ENCODE measurements at regions not wholly inside any gene's neighbourhood (a gene's known extent, or its start where the extent isn't known, plus 50 kb on each side); places are given as distances from the start of the nearest gene placed in this dataset.
"Not testable (repeated sequence)": the region's sequence is repeated elsewhere in the genome, so short reads cannot be mapped to it uniquely, and the experiment has no call there.

DNA sequence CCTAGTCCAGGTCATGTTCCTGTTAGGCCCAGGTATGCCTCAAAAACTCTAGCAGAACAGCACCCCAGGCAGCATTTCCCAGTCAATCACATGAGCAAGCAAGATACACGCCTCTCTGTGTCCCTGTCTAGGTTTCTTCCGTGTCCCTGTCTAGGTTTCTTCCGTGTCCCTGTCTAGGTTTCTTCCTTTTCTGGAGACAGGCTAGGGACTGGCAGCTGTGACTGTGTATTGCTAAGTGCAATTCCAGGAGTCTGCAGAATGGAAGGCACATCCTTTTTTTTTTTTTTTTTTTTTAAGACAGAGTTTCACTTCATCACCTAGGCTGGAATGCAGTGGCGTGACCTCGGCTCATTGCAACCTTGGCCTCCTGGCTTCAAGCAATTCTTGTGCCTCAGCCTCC lies 77.6 kb downstream of the SETD4 start:
- in situ Hi-C loops (cut with HindIII; ENCODE audit: low pct_unique_long_range_greater_than_20kb, low sequenced_read_pairs), result no loop called here
- no peak for TF ChIP-seq JUND (IDR thresholded peaks at IDR 0.05; ENCODE audit: low read depth)
- no peak for DNase-seq (ENCODE audit: low read depth in 1 of 2, low spot score in 1 of 2)

- no peak for TF ChIP-seq JUND (IDR thresholded peaks at IDR 0.05; ENCODE audit: low read depth)
- DNase-seq (ENCODE audit: low read depth in 1 of 2, low spot score in 1 of 2), result peak in 1 of 2 experiments; percentile 26
- in situ Hi-C loops (cut with HindIII; ENCODE audit: low pct_unique_long_range_greater_than_20kb, low sequenced_read_pairs), result no loop called here
Measured at GRCh38 chr21:35981514-35982070, 78.7 kb downstream of the SETD4 start.

DNA sequence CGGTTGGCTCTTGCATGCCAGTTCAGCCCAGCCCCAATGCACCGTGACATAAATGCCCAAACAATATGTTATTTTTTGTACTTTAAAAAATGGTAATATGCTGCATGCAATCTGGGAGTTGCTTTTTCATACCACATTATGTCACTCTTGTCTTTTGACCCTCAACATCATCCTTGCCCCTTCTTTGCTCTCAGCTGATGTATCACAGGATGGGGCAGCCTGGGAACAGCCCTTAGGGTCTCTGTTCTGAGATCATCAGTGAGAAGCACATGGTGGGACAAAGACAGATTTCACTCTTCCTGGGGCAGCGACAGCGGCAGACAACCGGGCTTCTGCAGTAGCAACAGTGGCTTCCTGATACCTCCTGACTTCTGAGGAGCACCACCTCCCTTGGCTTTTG lies 79.5 kb downstream of the SETD4 start:
- DNase-seq (ENCODE audit: low read depth in 1 of 2, low spot score in 1 of 2), result no peak
- in situ Hi-C loops (cut with HindIII; ENCODE audit: low pct_unique_long_range_greater_than_20kb, low sequenced_read_pairs), result no loop called here
- no peak for TF ChIP-seq JUND (IDR thresholded peaks at IDR 0.05; ENCODE audit: low read depth)

- in situ Hi-C loops (cut with HindIII; ENCODE audit: low pct_unique_long_range_greater_than_20kb, low sequenced_read_pairs); DNase-seq (ENCODE audit: low read depth in 1 of 2, low spot score in 1 of 2): not testable (repeated sequence)
Measured at GRCh38 chr21:35977860-35978259, 82.5 kb downstream of the SETD4 start.

GRCh38 chr21:35976929-35977328 lies 83.4 kb downstream of the SETD4 start:
- DNase-seq (ENCODE audit: low read depth in 1 of 2, low spot score in 1 of 2), result no peak
- TF ChIP-seq JUND (IDR thresholded peaks at IDR 0.05; ENCODE audit: low read depth), result no peak
- in situ Hi-C loops (cut with HindIII; ENCODE audit: low pct_unique_long_range_greater_than_20kb, low sequenced_read_pairs), result no loop called here

GRCh38 chr21:35976481-35976880 lies 83.8 kb downstream of the SETD4 start:
- in situ Hi-C loops (cut with HindIII; ENCODE audit: low pct_unique_long_range_greater_than_20kb, low sequenced_read_pairs), result no loop called here
- no peak for DNase-seq (ENCODE audit: low read depth in 1 of 2, low spot score in 1 of 2)
- TF ChIP-seq JUND (IDR thresholded peaks at IDR 0.05; ENCODE audit: low read depth), result no peak

DNA sequence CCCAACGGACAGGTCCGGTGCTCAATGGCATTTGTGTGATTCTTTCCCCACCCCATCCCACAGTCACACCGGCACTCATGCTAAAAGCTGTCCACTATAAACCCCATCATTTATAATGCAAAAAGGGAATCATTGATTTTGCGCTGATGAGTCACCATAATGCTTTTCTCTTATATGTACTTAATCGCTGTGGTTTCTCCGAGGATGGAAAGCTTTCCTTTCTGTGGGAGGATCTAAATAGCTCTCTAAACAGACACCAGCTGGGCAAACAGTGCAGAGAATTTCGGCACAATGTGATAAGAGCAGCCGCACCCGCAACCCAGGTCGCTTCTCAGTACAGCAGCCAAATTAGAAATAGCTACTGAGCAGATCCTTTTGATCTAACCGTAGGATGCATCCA lies 85.6 kb downstream of the SETD4 start:
- in situ Hi-C loops (cut with HindIII; ENCODE audit: low pct_unique_long_range_greater_than_20kb, low sequenced_read_pairs), result no loop called here
- TF ChIP-seq JUND (IDR thresholded peaks at IDR 0.05; ENCODE audit: low read depth), result no peak
- no peak for DNase-seq (ENCODE audit: low read depth in 1 of 2, low spot score in 1 of 2)

GRCh38 chr21:35971824-35972223 lies 88.5 kb downstream of the SETD4 start:
- no peak for DNase-seq (ENCODE audit: low read depth in 1 of 2, low spot score in 1 of 2)
- in situ Hi-C loops (cut with HindIII; ENCODE audit: low pct_unique_long_range_greater_than_20kb, low sequenced_read_pairs), result no loop called here
- no peak for TF ChIP-seq JUND (IDR thresholded peaks at IDR 0.05; ENCODE audit: low read depth)

DNA sequence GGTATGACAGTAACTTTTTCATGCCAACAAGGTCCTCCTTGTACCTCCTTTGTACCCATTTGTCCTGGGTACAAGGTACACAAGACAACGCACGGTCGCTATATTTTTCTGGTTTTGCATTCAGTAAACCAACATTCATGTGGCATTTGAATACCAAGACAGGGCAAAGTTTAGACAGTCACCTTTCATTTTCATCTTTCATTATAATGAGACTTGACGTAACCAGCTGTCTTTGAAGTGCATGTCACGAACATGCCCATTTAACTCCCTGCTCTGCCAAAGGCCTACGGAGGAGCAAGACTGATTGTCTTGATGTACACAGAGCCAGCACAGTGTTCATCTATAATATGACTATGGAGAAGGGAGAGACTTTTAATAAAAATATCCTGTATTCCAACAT lies 91.0 kb downstream of the SETD4 start:
- in situ Hi-C loops (cut with HindIII; ENCODE audit: low pct_unique_long_range_greater_than_20kb, low sequenced_read_pairs), result no loop called here
- DNase-seq (ENCODE audit: low read depth in 1 of 2, low spot score in 1 of 2), result no peak
- TF ChIP-seq JUND (IDR thresholded peaks at IDR 0.05; ENCODE audit: low read depth), result no peak

GRCh38 chr21:35968564-35968963 lies 91.8 kb downstream of the SETD4 start:
- no peak for DNase-seq (ENCODE audit: low read depth in 1 of 2, low spot score in 1 of 2)
- TF ChIP-seq JUND (IDR thresholded peaks at IDR 0.05; ENCODE audit: low read depth), result no peak
- in situ Hi-C loops (cut with HindIII; ENCODE audit: low pct_unique_long_range_greater_than_20kb, low sequenced_read_pairs), result no loop called here

- DNase-seq (ENCODE audit: low read depth in 1 of 2, low spot score in 1 of 2), result no peak
- TF ChIP-seq JUND (IDR thresholded peaks at IDR 0.05; ENCODE audit: low read depth), result no peak
- in situ Hi-C loops (cut with HindIII; ENCODE audit: low pct_unique_long_range_greater_than_20kb, low sequenced_read_pairs), result no loop called here
Measured at GRCh38 chr21:35965699-35966098, 94.6 kb downstream of the SETD4 start.

DNA sequence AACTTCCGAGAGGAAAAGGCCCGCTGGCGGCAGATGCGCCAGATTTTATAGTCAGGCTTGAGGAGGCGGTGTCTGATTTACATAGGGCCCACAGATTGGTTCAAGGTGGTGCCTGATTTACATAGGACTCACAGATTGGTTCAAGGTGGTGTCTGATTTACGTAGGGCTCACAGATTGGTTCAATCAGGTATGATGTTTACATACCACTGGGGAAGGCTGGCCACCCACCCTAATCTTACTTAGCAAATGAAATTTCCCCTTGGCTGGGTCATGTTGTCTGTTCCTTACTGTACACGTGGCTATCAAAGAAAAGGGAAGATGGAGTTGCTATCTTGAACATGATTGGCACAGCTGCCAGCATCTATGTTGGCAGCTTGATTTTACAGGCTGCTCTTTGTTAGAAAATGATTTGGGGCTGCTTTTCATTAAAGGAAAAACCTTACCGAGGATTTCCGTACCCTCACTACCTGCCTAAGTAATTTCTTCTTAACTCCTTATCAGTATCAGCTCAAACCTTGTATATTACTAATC lies 96.3 kb downstream of the SETD4 start:
- DNase-seq (ENCODE audit: low read depth in 1 of 2, low spot score in 1 of 2), result peak in 1 of 2 experiments; percentile 91
- in situ Hi-C loops (cut with HindIII; ENCODE audit: low pct_unique_long_range_greater_than_20kb, low sequenced_read_pairs), result no loop called here
- TF ChIP-seq JUND (IDR thresholded peaks at IDR 0.05; ENCODE audit: low read depth), result no peak

GRCh38 chr21:35962917-35963316 lies 97.4 kb downstream of the SETD4 start:
- no peak for TF ChIP-seq JUND (IDR thresholded peaks at IDR 0.05; ENCODE audit: low read depth)
- in situ Hi-C loops (cut with HindIII; ENCODE audit: low pct_unique_long_range_greater_than_20kb, low sequenced_read_pairs), result no loop called here
- no peak for DNase-seq (ENCODE audit: low read depth in 1 of 2, low spot score in 1 of 2)

DNA sequence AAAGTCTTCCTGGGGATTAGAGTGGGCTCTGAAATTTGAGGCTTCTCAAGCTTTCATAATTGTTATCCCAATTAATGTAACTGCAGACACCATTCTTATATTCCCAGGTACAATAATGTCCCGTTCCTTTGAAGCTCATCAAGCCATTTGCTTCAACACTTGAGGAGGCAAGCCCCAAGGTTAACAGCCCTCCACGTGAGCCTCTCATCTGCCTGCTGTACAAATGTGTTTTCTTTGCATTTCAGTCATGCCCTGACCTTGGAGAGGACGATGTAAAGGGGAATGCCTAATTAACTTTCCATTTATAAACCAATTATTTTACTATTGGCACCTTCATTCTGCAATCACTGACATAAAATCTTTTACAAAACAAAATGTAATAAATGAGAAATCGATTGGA lies 106.3 kb downstream of the SETD4 start:
- DNase-seq (ENCODE audit: low read depth in 1 of 2, low spot score in 1 of 2), result no peak
- in situ Hi-C loops (cut with HindIII; ENCODE audit: low pct_unique_long_range_greater_than_20kb, low sequenced_read_pairs), result no loop called here
- no peak for TF ChIP-seq JUND (IDR thresholded peaks at IDR 0.05; ENCODE audit: low read depth)

All from T47D (cell line).